GM21528 (cell line): ENCODE measurements at regions not wholly inside any gene's neighbourhood (a gene's known extent, or its start where the extent isn't known, plus 50 kb on each side); places are given as distances from the start of the nearest gene placed in this dataset.
"Not testable (repeated sequence)": the region's sequence is repeated elsewhere in the genome, so short reads cannot be mapped to it uniquely, and the experiment has no call there.

ENCODE experiments used
- ATAC-seq: cut with Tn5 transposase; IDR thresholded peaks from one replicate; pipeline ENCODE4 v1.9.1; 2021; ENCODE audit warnings: mild to moderate bottlenecking, moderate library complexity; ENCODE audit not compliant: unreplicated experiment, low FRiP score

DNA sequence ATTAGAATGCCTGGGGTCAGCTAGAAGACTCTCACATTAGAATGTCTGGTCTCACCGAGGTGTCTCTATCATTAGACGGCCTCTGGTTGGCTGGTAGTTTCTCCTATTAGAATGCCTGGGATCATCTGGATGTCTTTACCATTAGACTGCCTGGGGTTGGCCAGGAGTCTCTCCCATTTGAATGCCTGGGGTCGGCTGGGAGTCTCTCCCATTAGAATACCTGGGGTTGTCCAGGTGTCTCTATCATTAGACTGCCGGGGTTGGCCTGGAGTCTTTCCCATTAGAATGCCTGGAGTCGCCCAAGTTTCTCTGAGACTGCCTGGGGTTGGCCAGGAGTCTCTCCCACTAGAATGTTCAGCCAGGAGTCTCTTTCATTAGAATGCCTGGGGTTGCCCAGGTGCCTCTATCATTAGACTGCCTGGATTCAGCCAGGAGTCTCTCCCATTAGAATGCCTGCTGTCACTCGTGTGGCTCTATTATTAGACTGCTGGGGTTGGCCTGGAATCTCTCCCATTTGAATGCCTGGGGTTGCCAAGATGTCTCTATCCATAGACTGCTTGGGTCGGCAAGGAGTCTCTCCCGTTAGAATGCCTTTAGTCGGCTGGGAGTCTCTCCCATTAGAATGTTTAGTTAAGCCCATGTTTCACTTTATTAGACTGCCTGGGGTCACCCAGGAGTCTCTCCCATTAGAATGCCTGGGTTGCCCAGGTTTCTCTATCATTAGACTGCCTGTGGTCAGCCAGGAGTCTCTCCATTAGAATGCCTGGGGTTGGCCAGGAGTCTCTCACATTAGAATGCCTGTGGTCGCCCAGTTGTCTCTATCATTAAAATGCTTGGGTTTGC is 1467.8 kb downstream of the UQCRFS1 start:
- ATAC-seq: no peak

DNA sequence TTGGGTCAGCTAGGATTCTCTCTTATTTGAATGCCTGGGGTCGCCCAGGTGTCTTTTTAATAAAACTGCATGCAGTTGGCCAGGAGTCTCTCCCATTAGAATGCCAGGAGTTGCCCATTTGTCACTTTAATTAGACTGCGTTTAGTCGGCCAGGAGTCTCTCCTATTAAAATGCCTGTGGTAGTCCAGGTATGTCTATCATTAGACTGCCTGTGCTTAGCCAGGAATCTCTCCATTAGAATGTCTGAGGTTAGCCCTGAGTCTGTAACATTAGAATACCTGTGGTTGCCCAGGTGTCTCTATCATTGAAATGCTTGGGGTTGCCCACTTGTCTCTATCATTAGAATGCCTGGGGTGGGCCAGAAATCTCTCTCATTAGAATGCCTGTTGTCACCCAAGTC is 1470.9 kb downstream of the UQCRFS1 start:
- ATAC-seq: no peak

- no peak for ATAC-seq
These were observed 1471.7 kb downstream of the UQCRFS1 start for GRCh38 chr19:27741236-27741635.

DNA sequence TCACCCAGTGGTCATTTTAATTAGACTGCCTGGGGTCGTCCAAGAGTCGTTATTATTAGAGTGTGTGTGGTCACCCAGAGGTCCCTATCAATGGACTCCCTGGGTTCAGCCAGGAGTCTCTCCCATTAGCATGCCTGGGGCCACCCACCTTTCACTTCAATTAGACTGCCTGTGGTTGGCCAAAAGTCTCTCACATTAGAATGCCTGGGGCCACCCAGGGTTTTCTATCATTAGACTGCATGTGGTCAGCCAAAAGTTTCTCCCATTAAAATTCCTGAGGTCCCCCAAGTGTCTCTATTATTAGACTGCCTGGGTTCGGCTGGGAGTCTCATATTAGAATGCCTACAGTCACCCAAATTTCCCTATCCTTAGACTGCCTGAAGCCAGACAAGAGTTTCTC is 1472.6 kb downstream of the UQCRFS1 start:
- ATAC-seq: no peak

GRCh38 chr19:27738569-27739193 is 1474.3 kb downstream of the UQCRFS1 start:
- no peak for ATAC-seq

DNA sequence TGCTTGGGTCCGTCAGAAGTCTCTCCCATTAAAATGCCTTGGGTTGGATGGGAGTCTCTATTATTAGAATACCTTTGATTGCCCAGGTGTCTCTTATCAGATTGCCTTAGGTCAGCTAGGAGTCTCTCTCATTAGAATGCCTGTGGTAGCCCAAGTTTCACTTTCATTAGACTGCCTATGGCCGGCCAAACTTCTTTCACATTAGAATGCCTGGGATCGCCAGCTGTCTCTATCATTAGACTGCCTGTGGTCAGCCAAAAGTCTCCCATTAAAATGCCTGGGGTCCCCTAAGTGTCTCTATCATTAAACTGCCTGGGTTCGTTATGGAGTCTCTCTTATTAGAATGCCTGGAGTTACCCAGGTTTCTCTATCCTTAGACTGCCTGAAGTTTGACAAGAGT is 1476.7 kb downstream of the UQCRFS1 start:
- ATAC-seq: no peak

DNA sequence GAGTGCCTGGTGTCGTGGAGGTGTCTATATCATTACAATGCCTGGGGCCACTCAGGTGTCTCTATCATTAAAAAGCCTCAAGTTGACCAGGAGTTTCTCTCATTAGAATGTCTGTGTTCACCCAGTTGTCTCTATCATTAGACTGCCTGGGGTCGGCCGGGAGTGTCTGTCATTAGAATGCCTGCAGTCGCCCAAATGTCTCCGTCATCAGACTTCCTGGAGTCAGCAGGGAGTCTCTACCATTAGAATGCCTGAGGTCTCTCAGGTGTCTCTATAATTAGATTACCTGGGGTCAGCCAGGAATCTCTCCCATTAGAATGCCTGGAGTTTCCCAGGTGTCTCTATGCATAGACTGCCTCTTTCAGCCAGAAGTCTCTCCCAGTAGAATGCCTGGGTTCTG is 1477.6 kb downstream of the UQCRFS1 start:
- ATAC-seq: no peak

- ATAC-seq: no peak
These were observed 1478.3 kb downstream of the UQCRFS1 start for GRCh38 chr19:27734496-27735220.

- ATAC-seq: no peak
These were observed 1479.2 kb downstream of the UQCRFS1 start for GRCh38 chr19:27733551-27734266.

- ATAC-seq: no peak
These were observed 1483.6 kb downstream of the UQCRFS1 start for GRCh38 chr19:27729332-27729731.

DNA sequence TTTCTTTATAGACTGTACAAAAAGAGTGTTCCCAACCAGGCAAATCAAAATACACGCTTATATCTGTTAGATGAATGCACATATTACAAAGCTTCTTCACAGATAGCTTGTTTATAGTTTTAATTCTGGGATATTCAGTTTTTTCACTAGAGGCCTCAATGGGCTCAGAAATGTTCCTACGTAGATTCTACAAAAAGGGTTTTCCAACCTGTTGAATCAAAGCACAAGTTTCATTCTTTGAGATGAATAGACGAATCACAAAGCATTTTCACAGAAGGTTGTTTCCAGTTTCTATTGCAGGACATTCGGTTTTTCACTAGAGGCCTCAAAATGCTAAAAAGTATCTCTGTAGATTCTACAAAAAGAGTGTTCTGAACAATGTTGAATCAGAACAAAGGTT is 1490.3 kb downstream of the UQCRFS1 start:
- ATAC-seq: no peak

GRCh38 chr19:27720155-27720554 is 1492.8 kb downstream of the UQCRFS1 start:
- ATAC-seq: no peak

GRCh38 chr19:27719034-27719433 is 1493.9 kb downstream of the UQCRFS1 start:
- no peak for ATAC-seq

DNA sequence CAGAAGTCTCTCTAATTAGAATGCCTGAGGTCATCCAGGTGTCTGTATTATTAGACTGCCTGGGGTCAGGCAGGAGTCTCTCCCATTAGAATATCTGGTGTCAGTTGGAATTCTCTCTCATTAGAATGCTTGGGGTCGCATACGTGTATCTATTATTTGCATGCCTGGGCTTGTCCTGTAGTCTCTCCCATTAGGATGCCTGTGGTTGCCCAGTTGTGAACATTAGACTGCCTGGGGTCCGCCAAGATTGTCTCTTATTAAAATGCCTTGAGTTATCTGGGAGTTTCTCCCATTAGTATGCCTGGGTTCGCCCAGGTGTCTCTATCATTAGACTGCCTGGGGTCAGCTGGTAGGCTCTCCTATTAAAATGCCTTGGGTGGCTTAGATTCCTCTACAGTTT is 1494.7 kb downstream of the UQCRFS1 start:
- no peak for ATAC-seq

GRCh38 chr19:27717825-27718224 is 1495.1 kb downstream of the UQCRFS1 start:
- ATAC-seq: no peak

DNA sequence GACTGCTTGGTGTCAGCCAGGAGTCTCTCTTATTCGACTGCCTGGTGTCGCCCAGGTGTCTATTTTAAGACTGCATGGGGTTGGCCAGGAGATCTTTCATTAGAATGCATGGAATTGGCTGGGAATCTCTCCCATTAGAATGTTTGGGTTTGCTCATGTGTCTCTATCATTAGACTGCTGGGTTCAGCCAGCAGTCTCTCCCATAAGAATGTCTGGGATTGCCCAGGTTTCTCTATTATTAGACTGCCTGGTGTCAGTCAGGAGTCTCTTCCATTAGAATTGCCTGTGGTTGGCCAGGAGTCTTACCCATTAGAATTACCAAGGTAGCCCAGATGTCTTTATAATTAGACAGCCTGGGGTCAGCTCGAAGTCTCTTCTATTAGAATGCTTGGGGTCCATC is 1496.0 kb downstream of the UQCRFS1 start:
- no peak for ATAC-seq

- ATAC-seq: no peak
These were observed 1498.1 kb downstream of the UQCRFS1 start for GRCh38 chr19:27714857-27715256.

DNA sequence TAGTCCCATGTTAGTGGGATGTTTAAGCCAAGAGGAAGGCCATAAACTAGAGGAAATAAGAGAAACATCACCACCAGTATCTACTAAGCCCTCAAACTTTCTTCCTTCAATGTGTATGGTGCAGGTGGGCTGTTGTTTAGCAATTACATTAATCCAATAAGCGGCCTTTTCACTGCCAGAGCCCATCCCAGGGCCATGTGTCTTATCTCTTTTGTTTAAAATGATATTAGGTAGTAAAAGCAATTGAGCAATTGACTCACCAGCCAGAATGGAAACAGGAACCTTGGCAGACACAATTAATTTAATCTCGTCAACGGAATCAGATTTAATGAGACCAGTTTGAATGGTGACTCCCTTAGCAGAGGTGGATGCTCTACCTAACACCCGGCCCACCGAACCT is 1503.5 kb downstream of the UQCRFS1 start:
- ATAC-seq: no peak

DNA sequence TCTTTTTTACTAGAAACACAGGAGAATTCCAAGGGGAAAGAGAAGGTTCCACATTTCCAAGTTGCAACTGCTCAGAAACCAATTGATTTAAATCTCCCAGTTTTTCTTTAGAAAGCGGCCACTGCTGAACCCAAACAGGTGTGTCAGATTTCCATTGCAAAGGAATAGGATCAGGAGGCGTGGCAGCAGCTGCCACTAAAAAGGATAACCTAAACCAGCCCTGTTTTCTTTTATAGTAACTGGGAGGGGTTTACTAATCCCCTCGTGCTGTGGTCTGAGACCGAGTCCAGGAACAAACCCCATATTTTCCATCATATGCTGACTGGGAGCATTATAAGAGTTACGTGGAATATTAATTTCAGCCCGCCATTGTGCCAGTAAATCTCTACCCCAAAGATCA is 1504.0 kb downstream of the UQCRFS1 start:
- not testable (repeated sequence) for ATAC-seq

GRCh38 chr19:27707026-27707425 is 1505.9 kb downstream of the UQCRFS1 start:
- not testable (repeated sequence) for ATAC-seq

GRCh38 chr19:27705896-27706295 is 1507.1 kb downstream of the UQCRFS1 start:
- no peak for ATAC-seq
